ENCODE measurements at regions not wholly inside any gene's neighbourhood (a gene's known extent, or its start where the extent isn't known, plus 50 kb on each side); places are given as distances from the start of the nearest gene placed in this dataset.

- TF ChIP-seq BCL3 (CRISPR knock-in tag; IDR thresholded peaks at IDR 0.05) (no peak), SIN3A (IDR thresholded peaks at IDR 0.05; ENCODE audit: borderline replicate concordance, low read depth, low read length) (no peak), FOXJ3 (CRISPR knock-in tag; IDR thresholded peaks at IDR 0.05; ENCODE audit: borderline replicate concordance) (no peak), NFE2 (CRISPR knock-in tag; IDR thresholded peaks at IDR 0.05) (no peak), CTCF (CRISPR knock-in tag; IDR thresholded peaks at IDR 0.05) (no peak), TBL1XR1 (IDR thresholded peaks at IDR 0.05; ENCODE audit: borderline replicate concordance, low read length, partially characterized antibody) (no peak), GABPB1 (CRISPR knock-in tag; IDR thresholded peaks at IDR 0.05) (no peak), MTERF4 (CRISPR knock-in tag; IDR thresholded peaks at IDR 0.05) (no peak)
Measured at GRCh38 chr6:43840490-43841218, 70.6 kb downstream of the VEGFA start.
